HCT116 (cell line): ENCODE measurements at regions not wholly inside any gene's neighbourhood (a gene's known extent, or its start where the extent isn't known, plus 50 kb on each side); places are given as distances from the start of the nearest gene placed in this dataset.

Experiments
- ATAC-seq: fragments of 200-7000 bp; cut with Tn5 transposase; 2 replicates; pipeline ENCODE4 v1.9.1; 2020; ENCODE audit warnings: mild to moderate bottlenecking, moderate library complexity
- BruUV-seq: library from RNA; stranded (reverse); fragments of 400-500 nt; replicated peaks from 2 replicates; lab custom pipeline; 2021; lab: Mats Ljungman, UMichigan
- CTCF ChIA-PET: fragments of 300-600 bp; sonication (Branson Sonifier 250); formaldehyde crosslinking; loops from one replicate; lab custom pipeline; 2021; ENCODE audit warnings: antibody characterized with exemption; lab: Charles Lee
- POLR2A ChIA-PET: fragments of 300-600, 350-600 bp; sonication (Branson Sonifier 250); formaldehyde crosslinking; loops from one replicate; lab custom pipeline; 2021; ENCODE audit warnings: antibody characterized with exemption; lab: Charles Lee
- RAD21 ChIA-PET, 2 experiments: fragments of 300-600 bp; sonication (Branson Sonifier 250); formaldehyde crosslinking; loops; one replicate each; lab custom pipeline; 2023; ENCODE audit warnings: low total read pairs in 2 of 2; ENCODE audit not compliant: uncharacterized antibody in 2 of 2, unreplicated experiment in 2 of 2, low non-redundant PET in 1 of 2; lab: Charles Lee
- DNase-seq: peaks from one replicate; pipeline ENCODE4 v3.0.0-alpha.2; 2010; ENCODE audit warnings: low read depth, low spot score
- H2AFZ ChIP-seq: fragments of 200-600 bp; shearing (Covaris generic), sonication (generic); 2 replicates; pipeline ENCODE4 v1.6.1; 2017; ENCODE audit warnings: low read depth, mixed run types, mixed read lengths, antibody characterized with exemption, low read length; ENCODE audit not compliant: poor library complexity, severe bottlenecking
- H3K27ac ChIP-seq: 2 replicates; pipeline ENCODE4 v1.5.1; 2012; ENCODE audit warnings: low read depth, low read length
- H3K27me3 ChIP-seq: fragments of 200-600 bp; sonication (generic); 2 replicates; pipeline ENCODE4 v1.6.1; 2016; ENCODE audit warnings: mixed run types, low read length, mixed read lengths; ENCODE audit not compliant: insufficient read depth
- H3K36me3 ChIP-seq, 2 experiments: fragments of 200-500 bp in 1 of 2; fragments of 200-600 bp in 1 of 2; sonication (Bioruptor generic) in 1 of 2; sonication (generic) in 1 of 2; 2 replicates each; pipeline versions ENCODE4 v1.5.1 to v1.6.1; 2014 to 2016; ENCODE audit warnings: low read length in 2 of 2, inconsistent platforms in 1 of 2, mixed read lengths in 1 of 2, mixed run types in 1 of 2; ENCODE audit not compliant: insufficient read depth in 2 of 2, control insufficient read depth in 1 of 2
- H3K4me1 ChIP-seq, 2 experiments: fragments of 200-600 bp in 1 of 2; sonication (generic) in 1 of 2; 2 replicates each; pipeline versions ENCODE4 v1.5.1 to v1.6.1; 2012 to 2017; ENCODE audit warnings: low read length in 2 of 2, inconsistent platforms in 1 of 2, mild to moderate bottlenecking in 1 of 2, mixed read lengths in 1 of 2, mixed run types in 1 of 2, moderate library complexity in 1 of 2; ENCODE audit not compliant: insufficient read depth in 2 of 2, control insufficient read depth in 1 of 2
- H3K4me2 ChIP-seq: fragments of 200-600 bp; sonication (generic); 2 replicates; pipeline ENCODE4 v1.6.1; 2017; ENCODE audit warnings: mixed run types, low read length, mixed read lengths
- H3K4me3 ChIP-seq, 2 experiments: fragments of 200-600 bp in 1 of 2; sonication (generic) in 1 of 2; replicated peaks in 1 of 2; 2 replicates each; pipeline ENCODE4 v1.5.1; 2011 to 2016; ENCODE audit warnings: low read length in 2 of 2, control low read depth in 1 of 2, low read depth in 1 of 2, mild to moderate bottlenecking in 1 of 2, mixed read lengths in 1 of 2, mixed run types in 1 of 2
- H3K79me2 ChIP-seq: fragments of 200-600 bp; sonication (generic); 2 replicates; pipeline ENCODE4 v1.6.1; 2017; ENCODE audit warnings: mild to moderate bottlenecking, mixed run types, low read length, moderate library complexity, mixed read lengths; ENCODE audit not compliant: insufficient read depth
- H3K9ac ChIP-seq: fragments of 200-600 bp; sonication (generic); 2 replicates; pipeline ENCODE4 v1.6.1; 2016; ENCODE audit warnings: low read length, mixed read lengths
- H3K9me2 ChIP-seq: fragments of 200-600 bp; sonication (generic), shearing (Covaris generic); 2 replicates; pipeline ENCODE4 v1.6.1; 2017; ENCODE audit warnings: mixed run types, mild to moderate bottlenecking, moderate library complexity; ENCODE audit not compliant: insufficient read depth
- H3K9me3 ChIP-seq, 2 experiments: fragments of 200-500 bp in 1 of 2; fragments of 200-600 bp in 1 of 2; sonication (Bioruptor generic) in 1 of 2; sonication (generic) in 1 of 2; 2 replicates each; pipeline ENCODE4 v1.6.1; 2014 to 2017; ENCODE audit warnings: low read length in 2 of 2, mixed read lengths in 2 of 2, inconsistent platforms in 1 of 2, low read depth in 1 of 2, mild to moderate bottlenecking in 1 of 2, mixed run types in 1 of 2, moderate library complexity in 1 of 2; ENCODE audit not compliant: control insufficient read depth in 1 of 2, insufficient read depth in 1 of 2
- H4K20me1 ChIP-seq: fragments of 200-600 bp; sonication (generic), shearing (Covaris generic); 2 replicates; pipeline ENCODE4 v1.6.1; 2017; ENCODE audit warnings: mixed run types, mild to moderate bottlenecking, moderate library complexity; ENCODE audit not compliant: insufficient read depth
- ATF3 ChIP-seq: IDR thresholded peaks from 2 replicates; pipeline ENCODE4 v1.6.1; 2012
- CBX3 ChIP-seq: IDR thresholded peaks from 2 replicates; pipeline ENCODE4 v1.6.1; 2012; ENCODE audit warnings: low read depth
- CEBPB ChIP-seq: IDR thresholded peaks from 2 replicates; pipeline ENCODE4 v1.6.1; 2012; ENCODE audit warnings: low read depth
- CTCF ChIP-seq, 3 experiments: fragments of 200-600 bp in 1 of 3; sonication (generic) in 1 of 3; IDR thresholded peaks in 2 of 3; conservative IDR thresholded peaks in 1 of 3; 2 replicates each; pipeline ENCODE4 v1.5.1; 2012 to 2017; ENCODE audit warnings: low read depth in 2 of 3, low read length in 2 of 3, antibody characterized with exemption in 1 of 3, borderline replicate concordance in 1 of 3, control low read depth in 1 of 3, mild to moderate bottlenecking in 1 of 3, mixed read lengths in 1 of 3, mixed run types in 1 of 3, moderate library complexity in 1 of 3; ENCODE audit not compliant: insufficient read depth in 1 of 3
- ELF1 ChIP-seq: IDR thresholded peaks from 2 replicates; pipeline ENCODE4 v1.6.1; 2012; ENCODE audit warnings: low read depth, borderline replicate concordance
- EZH2 ChIP-seq: fragments of 200-600 bp; sonication (generic); IDR thresholded peaks from 2 replicates; pipeline ENCODE4 v1.6.1; 2017; ENCODE audit warnings: antibody characterized with exemption, mixed run types
- EZH2phosphoT487 ChIP-seq: fragments of 200-600 bp; IDR thresholded peaks from 2 replicates; pipeline ENCODE4 v1.6.1; 2018; ENCODE audit warnings: antibody characterized with exemption, borderline replicate concordance
- JUND ChIP-seq: IDR thresholded peaks from 2 replicates; pipeline ENCODE4 v1.6.1; 2012
- MAX ChIP-seq: IDR thresholded peaks from 2 replicates; pipeline ENCODE4 v1.6.1; 2012
- POLR2A ChIP-seq: IDR thresholded peaks from 2 replicates; pipeline ENCODE4 v1.7.0; 2011; ENCODE audit warnings: borderline replicate concordance; ENCODE audit not compliant: insufficient read depth, insufficient read length; ENCODE audit errors: extremely low read depth
- POLR2AphosphoS5 ChIP-seq: IDR thresholded peaks from 2 replicates; pipeline ENCODE4 v1.6.1; 2011; ENCODE audit warnings: mild to moderate bottlenecking, low read depth, low read length, moderate library complexity
- RAD21 ChIP-seq: IDR thresholded peaks from 2 replicates; pipeline ENCODE4 v1.6.1; 2012; ENCODE audit warnings: low read depth, mild to moderate bottlenecking
- REST ChIP-seq: IDR thresholded peaks from 2 replicates; pipeline ENCODE4 v1.6.1; 2012; ENCODE audit warnings: low read depth
- SIN3A ChIP-seq: IDR thresholded peaks from 2 replicates; pipeline ENCODE4 v1.6.1; 2012; ENCODE audit warnings: low read depth
- SP1 ChIP-seq: IDR thresholded peaks from 2 replicates; pipeline ENCODE4 v1.6.1; 2012; ENCODE audit warnings: low read depth
- SRF ChIP-seq: IDR thresholded peaks from 2 replicates; pipeline ENCODE4 v1.6.1; 2012; ENCODE audit warnings: low read depth
- TCF7L2 ChIP-seq: IDR thresholded peaks from 2 replicates; pipeline ENCODE4 v1.7.0; 2011; ENCODE audit warnings: borderline replicate concordance, inconsistent platforms; ENCODE audit not compliant: insufficient read depth, insufficient read length; ENCODE audit errors: extremely low read depth
- ZFX ChIP-seq: fragments of 450-650 bp; IDR thresholded peaks from 2 replicates; pipeline ENCODE4 v1.6.1; 2017
- intact Hi-C: fragments of 100-400 bp; cut with micrococcal nuclease; formaldehyde crosslinking; loops from 2 replicates; pipeline ENCODE4 v1.10.0; 2022

- ChIA-PET CTCF (no interaction called here), POLR2A (no interaction called here), RAD21 (no interaction called here)
- Histone ChIP-seq H3K9me3 (no peaks in the 10 kb centered on the region), H3K27ac (no peak overlapping the region), H3K4me2 (no peak overlapping the region), H3K27me3 (no peaks in the 10 kb centered on the region), H3K4me3 (no peak overlapping the region), H2AFZ (no peak overlapping the region), H3K36me3 (no peaks in the 10 kb centered on the region), H3K9me2 (no peaks in the 10 kb centered on the region), H3K9ac (no peak overlapping the region), H3K4me1 (no peaks in the 10 kb centered on the region), H4K20me1 (no peaks in the 10 kb centered on the region), H3K79me2 (no peaks in the 10 kb centered on the region)
- no peak for TF ChIP-seq REST
- no peak for TF ChIP-seq SP1
- TF ChIP-seq CEBPB: no peak
- TF ChIP-seq EZH2: no peak
- no peak for TF ChIP-seq CBX3
- no peak for TF ChIP-seq MAX
- BruUV-seq: no TSS peak
- DNase-seq: no peak
- intact Hi-C loops: no loop called here
- no peak for ATAC-seq
These were observed 214.5 kb upstream of the SFRP2 start for GRCh38 chr4:154003378-154003777.

GRCh38 chr4:154001193-154001592, 212.3 kb upstream of the SFRP2 start:
- no TSS peak for BruUV-seq
- no peaks in the 10 kb centered on the region for H4K20me1 ChIP-seq
- no peak for TF ChIP-seq JUND
- TF ChIP-seq CTCF (IDR thresholded peaks at IDR 0.05 in 2 of 3, conservative IDR thresholded peaks at IDR 0.05 in 1 of 3; ENCODE audit: borderline replicate concordance in 1 of 3, insufficient read depth in 1 of 3, low read depth in 2 of 3, low read length in 2 of 3): no peak
- TF ChIP-seq SIN3A: no peak
- TF ChIP-seq ZFX: no peak
- no peak for TF ChIP-seq POLR2AphosphoS5
- no peak for TF ChIP-seq CBX3
- TF ChIP-seq EZH2phosphoT487: no peak
- no peak for TF ChIP-seq RAD21
- no peak for TF ChIP-seq SRF
- no peak for TF ChIP-seq POLR2A
- TF ChIP-seq ATF3: no peak
- TF ChIP-seq ELF1: no peak
- no peak for TF ChIP-seq TCF7L2

More at GRCh38 chr4:154001193-154001592, 212.3 kb upstream of the SFRP2 start:
- Histone ChIP-seq H3K9me3 (no peaks in the 10 kb centered on the region), H3K9me2 (no peaks in the 10 kb centered on the region), H2AFZ (no peak overlapping the region), H3K27ac (no peak overlapping the region), H3K9ac (no peak overlapping the region), H3K27me3 (no peaks in the 10 kb centered on the region), H3K4me3 (no peak overlapping the region), H3K36me3 (no peaks in the 10 kb centered on the region), H3K79me2 (no peaks in the 10 kb centered on the region), H3K4me1 (no peaks in the 10 kb centered on the region), H3K4me2 (no peak overlapping the region)
- ChIA-PET CTCF (no interaction called here), POLR2A (no interaction called here), RAD21 (no interaction called here)
- DNase-seq (no peak), ATAC-seq (no peak)
- intact Hi-C loops: no loop called here
